Astrocyte (in vitro differentiated cells and primary cell): ENCODE measurements at regions not wholly inside any gene's neighbourhood (a gene's known extent, or its start where the extent isn't known, plus 50 kb on each side); places are given as distances from the start of the nearest gene placed in this dataset.

Experiments
- EZH2 ChIP-seq: IDR thresholded peaks from 2 replicates; pipeline ENCODE4 v1.6.1; 2012; ENCODE audit warnings: mild to moderate bottlenecking, low read length, inconsistent platforms; ENCODE audit not compliant: insufficient read depth
- TF ChIP-seq, protein P1 (sequence below): IDR thresholded peaks from 2 replicates; pipeline ENCODE4 v1.5.1; 2011; ENCODE audit warnings: low read depth, mild to moderate bottlenecking, inconsistent platforms, low read length, moderate library complexity; ENCODE audit not compliant: insufficient read depth

DNA sequence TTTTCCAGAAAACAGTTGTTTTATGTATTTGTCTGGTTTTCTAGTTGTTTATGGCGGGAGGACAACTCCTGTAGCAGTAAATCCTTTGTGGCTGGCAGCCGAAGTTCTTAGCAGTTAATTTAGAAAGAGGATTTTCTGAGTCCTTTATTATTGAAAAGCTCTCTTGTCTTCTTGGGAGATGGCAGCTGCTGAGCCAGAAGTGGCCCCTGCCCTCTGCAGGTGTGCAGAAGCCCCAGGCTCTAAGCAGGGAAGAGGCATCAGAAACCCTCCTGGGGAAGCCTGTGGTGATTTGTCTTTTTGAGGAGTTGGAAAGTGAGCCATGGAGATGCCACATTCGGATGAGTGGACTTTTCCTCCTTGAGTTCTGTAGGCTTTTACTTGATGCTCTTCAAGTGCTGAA lies 106.3 kb downstream of the GLRX3 start:
- TF ChIP-seq, protein P1, sequence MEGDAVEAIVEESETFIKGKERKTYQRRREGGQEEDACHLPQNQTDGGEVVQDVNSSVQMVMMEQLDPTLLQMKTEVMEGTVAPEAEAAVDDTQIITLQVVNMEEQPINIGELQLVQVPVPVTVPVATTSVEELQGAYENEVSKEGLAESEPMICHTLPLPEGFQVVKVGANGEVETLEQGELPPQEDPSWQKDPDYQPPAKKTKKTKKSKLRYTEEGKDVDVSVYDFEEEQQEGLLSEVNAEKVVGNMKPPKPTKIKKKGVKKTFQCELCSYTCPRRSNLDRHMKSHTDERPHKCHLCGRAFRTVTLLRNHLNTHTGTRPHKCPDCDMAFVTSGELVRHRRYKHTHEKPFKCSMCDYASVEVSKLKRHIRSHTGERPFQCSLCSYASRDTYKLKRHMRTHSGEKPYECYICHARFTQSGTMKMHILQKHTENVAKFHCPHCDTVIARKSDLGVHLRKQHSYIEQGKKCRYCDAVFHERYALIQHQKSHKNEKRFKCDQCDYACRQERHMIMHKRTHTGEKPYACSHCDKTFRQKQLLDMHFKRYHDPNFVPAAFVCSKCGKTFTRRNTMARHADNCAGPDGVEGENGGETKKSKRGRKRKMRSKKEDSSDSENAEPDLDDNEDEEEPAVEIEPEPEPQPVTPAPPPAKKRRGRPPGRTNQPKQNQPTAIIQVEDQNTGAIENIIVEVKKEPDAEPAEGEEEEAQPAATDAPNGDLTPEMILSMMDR = no peak
- TF ChIP-seq EZH2 = no peak
